A172 (cell line): ENCODE measurements at regions not wholly inside any gene's neighbourhood (a gene's known extent, or its start where the extent isn't known, plus 50 kb on each side); places are given as distances from the start of the nearest gene placed in this dataset.
"Not testable (repeated sequence)": the region's sequence is repeated elsewhere in the genome, so short reads cannot be mapped to it uniquely, and the experiment has no call there.

Source experiments
- DNase-seq: peaks from one replicate; pipeline ENCODE4 v3.0.0-alpha.2; 2015; ENCODE audit warnings: low spot score

DNA sequence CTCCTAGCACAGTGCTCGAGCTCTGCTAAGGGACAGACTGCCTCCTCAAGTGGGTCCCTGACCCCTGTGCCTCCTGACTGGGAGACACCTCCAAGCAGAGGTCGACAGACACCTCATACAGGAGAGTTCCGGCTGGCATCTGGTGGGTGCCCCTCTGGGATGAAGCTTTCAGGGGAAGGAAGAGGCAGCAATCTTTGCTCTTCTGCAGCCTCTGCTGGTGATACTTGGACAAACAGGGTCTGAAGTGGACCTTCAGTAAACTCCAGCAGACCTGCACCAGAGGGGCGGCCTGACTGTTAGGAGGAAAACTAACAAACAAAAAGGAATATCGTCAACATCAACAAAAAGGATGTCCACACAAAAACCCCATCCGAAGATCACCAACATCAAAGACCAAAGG lies 60.6 kb upstream of the DCN start:
- DNase-seq, result not testable (repeated sequence)

DNA sequence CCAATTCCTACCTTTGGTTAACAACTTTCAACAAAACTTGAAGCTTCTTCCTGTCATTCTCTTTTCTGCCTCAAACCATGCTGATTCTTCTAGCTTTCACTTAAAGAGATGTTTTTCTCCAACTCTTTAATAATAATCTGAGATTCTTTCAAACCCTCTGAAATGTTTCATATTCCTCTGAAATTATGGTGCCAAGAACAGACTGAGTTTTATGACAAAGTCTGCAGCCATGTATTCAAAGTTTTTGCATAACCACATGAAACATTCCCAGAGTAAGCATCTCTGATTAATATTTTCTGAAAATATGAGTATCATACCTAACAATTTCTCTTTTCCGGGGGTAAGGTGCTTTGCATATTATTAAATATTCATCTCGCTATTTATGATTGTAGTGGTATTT lies 59.1 kb upstream of the DCN start:
- DNase-seq, result no peak

DNA sequence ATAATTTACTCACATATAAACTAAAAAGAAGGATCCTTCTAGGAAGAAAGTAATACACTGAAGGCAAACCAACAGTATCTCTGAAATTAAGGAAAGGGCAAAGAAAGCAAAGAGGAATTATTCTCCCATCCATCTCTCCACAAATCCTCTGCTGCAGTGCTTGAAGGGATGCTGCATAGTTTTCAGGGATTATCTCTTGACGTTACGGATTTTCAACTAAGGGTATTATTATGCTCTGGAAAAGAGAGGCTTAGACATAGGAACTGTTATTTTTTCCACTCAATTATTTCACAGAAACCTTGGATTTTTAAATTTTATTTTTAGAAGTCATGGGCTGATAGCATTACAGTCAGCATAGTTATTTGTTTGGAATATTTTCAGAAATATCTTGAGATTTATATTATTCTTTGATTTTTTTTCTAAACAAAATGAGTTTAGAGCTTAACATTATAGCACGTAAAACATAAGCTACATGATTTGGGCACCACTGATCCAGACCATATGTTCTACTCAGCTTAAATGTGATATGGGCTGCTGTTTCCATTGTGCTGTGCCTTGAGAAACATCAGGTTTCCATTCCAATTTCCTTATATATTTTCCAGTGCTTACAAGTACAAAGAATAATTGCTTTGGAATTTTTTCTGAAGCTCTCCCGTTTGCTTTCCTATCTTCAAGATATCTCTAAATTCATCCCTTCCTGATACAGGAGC lies 57.9 kb upstream of the DCN start:
- no peak for DNase-seq

DNA sequence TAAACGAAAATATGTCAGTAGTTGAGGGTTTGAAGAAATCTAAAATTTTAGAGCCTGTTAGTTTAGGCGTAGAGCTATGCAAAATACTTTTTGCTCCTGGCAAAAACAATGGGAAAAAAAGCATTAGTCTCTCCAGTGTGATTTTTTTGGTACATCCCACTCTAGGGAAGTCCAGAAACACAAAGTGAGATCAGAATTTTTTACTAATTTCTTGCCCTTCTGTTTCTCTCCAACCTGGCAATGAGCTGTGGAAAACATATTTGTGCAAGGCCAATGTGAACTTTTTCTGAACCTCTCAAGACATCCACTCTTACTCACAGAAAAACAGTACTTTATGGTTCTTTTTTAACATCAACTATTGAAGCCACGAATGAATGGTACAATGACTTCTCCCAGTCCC lies 56.9 kb upstream of the DCN start:
- DNase-seq, result no peak
